Esophagus muscularis mucosa (tissue), 4 donors: ENCODE measurements at regions not wholly inside any gene's neighbourhood (a gene's known extent, or its start where the extent isn't known, plus 50 kb on each side); places are given as distances from the start of the nearest gene placed in this dataset.

Experiments
- DNase-seq: peaks from one replicate; pipeline ENCODE4 v3.0.0-alpha.2; 2017; ENCODE audit errors: extremely low spot score
- H3K27ac ChIP-seq, 4 donors: fragments of 200-600 bp; sonication (generic); replicated peaks in 1 of 4; 1 replicate in 3 of 4; 2 replicates in 1 of 4; pipeline ENCODE4 v1.5.1; 2016 to 2019; ENCODE audit warnings: mild to moderate bottlenecking in 1 of 4
- H3K27me3 ChIP-seq, 4 donors: fragments of 200-600 bp; sonication (generic); one replicate each; pipeline versions ENCODE4 v1.5.1 to v1.6.0; 2016 to 2019
- H3K36me3 ChIP-seq, 4 donors: fragments of 200-600 bp; sonication (generic); one replicate each; pipeline ENCODE4 v1.5.1; 2016 to 2019
- H3K4me1 ChIP-seq, 4 donors: fragments of 200-600 bp; sonication (generic); one replicate each; pipeline ENCODE4 v1.5.1; 2016 to 2019
- H3K4me3 ChIP-seq, 4 donors: fragments of 200-600 bp; sonication (generic); 1 replicate in 2 of 4; 2 replicates in 2 of 4; pipeline ENCODE4 v1.5.1; 2016 to 2019; ENCODE audit warnings: mild to moderate bottlenecking in 4 of 4, moderate library complexity in 1 of 4
- H3K9me3 ChIP-seq, 4 donors: fragments of 200-600 bp; sonication (generic); 1 replicate in 3 of 4; 2 replicates in 1 of 4; pipeline ENCODE4 v1.5.1; 2016 to 2019
- EP300 ChIP-seq: sonication (generic); formaldehyde crosslinking; IDR thresholded peaks from one replicate; pipeline ENCODE4 v1.6.1; 2017; ENCODE audit warnings: antibody characterized with exemption
- POLR2A ChIP-seq: fragments of 450-650 bp; IDR thresholded peaks from one replicate; pipeline ENCODE4 v1.6.1; 2017; ENCODE audit warnings: antibody characterized with exemption, moderate library complexity, mild to moderate bottlenecking, low read depth
- POLR2AphosphoS5 ChIP-seq, 2 donors: sonication (generic); formaldehyde crosslinking; IDR thresholded peaks; one replicate each; pipeline ENCODE4 v1.6.1; 2017; ENCODE audit warnings: antibody characterized with exemption in 2 of 2
- WGBS: methylation state at CpG from one replicate; pipeline ENCODE4 v1.1.5; 2018; 5-methylcytosine and 5-hydroxymethylcytosine counted together
- intact Hi-C: fragments of 100-400 bp; cut with DNase I; formaldehyde crosslinking; loops from one replicate; pipeline ENCODE4 v1.15.1; 2023
- TF ChIP-seq, protein P1 (sequence below), 3 experiments: fragments of 200-600 bp in 2 of 3; fragments of 450-650 bp in 1 of 3; sonication (generic) in 2 of 3; IDR thresholded peaks; one replicate each; pipeline ENCODE4 v1.5.1; 2017 to 2019; ENCODE audit warnings: antibody characterized with exemption in 3 of 3, mild to moderate bottlenecking in 2 of 3, moderate library complexity in 1 of 3

DNA sequence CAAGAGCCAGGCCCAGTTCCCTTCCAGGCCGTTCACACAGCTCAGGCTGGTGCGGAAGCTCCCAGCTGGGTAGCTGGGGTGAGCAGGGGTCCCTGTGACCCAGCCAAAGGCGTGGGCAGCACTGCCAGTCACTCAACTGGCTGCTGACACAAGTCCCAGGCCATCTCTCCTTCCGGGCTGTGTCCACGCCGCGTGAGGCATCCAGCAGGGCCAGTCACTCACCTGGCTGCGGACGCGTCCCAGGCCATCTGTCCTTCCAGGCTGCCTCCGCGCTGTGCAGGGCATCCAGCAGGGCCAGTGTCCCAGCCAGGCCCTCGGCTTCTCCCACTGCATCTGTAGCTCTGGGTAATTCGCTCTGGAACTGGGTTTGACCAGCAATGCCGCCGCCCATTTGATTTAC lies 184.2 kb downstream of the BRD1 start:
- Histone ChIP-seq H3K36me3 (peaks cover 0 to 5% (median 0%) of the 10 kb centered on the region in 4 donors), H3K27me3 (peaks cover 0 to 42% (median 0%) of the 10 kb centered on the region in 4 donors), H3K4me1 (peaks cover 0 to 4% (median 0%) of the 10 kb centered on the region in 4 donors), H3K9me3 (no peaks in the 10 kb centered on the region), H3K27ac (no peak overlapping the region), H3K4me3 (no peak overlapping the region)
- intact Hi-C loops, result no loop called here
- 88% methylated on average over 12 of the region's 16 CpGs for WGBS
- DNase-seq, result no peak
- no peak for TF ChIP-seq EP300
- TF ChIP-seq POLR2AphosphoS5 (IDR thresholded peaks at IDR 0.05), result no peak
- no peak for TF ChIP-seq POLR2A
- TF ChIP-seq, protein P1, sequence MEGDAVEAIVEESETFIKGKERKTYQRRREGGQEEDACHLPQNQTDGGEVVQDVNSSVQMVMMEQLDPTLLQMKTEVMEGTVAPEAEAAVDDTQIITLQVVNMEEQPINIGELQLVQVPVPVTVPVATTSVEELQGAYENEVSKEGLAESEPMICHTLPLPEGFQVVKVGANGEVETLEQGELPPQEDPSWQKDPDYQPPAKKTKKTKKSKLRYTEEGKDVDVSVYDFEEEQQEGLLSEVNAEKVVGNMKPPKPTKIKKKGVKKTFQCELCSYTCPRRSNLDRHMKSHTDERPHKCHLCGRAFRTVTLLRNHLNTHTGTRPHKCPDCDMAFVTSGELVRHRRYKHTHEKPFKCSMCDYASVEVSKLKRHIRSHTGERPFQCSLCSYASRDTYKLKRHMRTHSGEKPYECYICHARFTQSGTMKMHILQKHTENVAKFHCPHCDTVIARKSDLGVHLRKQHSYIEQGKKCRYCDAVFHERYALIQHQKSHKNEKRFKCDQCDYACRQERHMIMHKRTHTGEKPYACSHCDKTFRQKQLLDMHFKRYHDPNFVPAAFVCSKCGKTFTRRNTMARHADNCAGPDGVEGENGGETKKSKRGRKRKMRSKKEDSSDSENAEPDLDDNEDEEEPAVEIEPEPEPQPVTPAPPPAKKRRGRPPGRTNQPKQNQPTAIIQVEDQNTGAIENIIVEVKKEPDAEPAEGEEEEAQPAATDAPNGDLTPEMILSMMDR (IDR thresholded peaks at IDR 0.05), result no peak

DNA sequence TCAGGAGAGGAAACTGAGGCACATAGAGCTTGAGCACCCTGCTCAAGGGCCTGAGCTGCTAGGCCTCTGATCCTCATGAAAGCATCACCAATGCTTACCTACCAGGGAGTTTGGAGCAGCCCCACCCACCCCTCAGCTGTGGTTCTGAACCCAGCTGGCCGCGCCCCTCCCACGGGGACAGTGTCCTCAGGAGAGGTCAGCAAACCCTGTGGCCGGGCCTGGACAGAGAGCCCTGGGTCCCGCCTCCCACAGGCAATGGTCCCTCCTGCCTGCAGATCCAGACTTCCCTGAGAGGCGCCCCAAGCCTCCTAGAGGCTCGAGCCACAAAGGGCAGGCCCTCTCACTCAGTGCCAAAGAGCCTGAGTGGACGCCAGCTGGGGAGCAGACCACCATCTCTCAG lies 184.9 kb downstream of the BRD1 start:
- whole genome bisulfite sequencing, result 92% methylated on average over 5 of the region's 8 CpGs
- Histone ChIP-seq H3K4me1 (no peaks in the 10 kb centered on the region), H3K27ac (no peak overlapping the region), H3K4me3 (no peak overlapping the region), H3K36me3 (peaks cover 0 to 5% (median 0%) of the 10 kb centered on the region in 4 donors), H3K27me3 (peaks cover 0 to 35% (median 0%) of the 10 kb centered on the region in 4 donors), H3K9me3 (no peaks in the 10 kb centered on the region)
- TF ChIP-seq POLR2A (no peak), EP300 (no peak), POLR2AphosphoS5 (IDR thresholded peaks at IDR 0.05) (no peak)
- TF ChIP-seq, protein P1 (IDR thresholded peaks at IDR 0.05), result no peak
- intact Hi-C loops, result no loop called here
- DNase-seq, result no peak

DNA sequence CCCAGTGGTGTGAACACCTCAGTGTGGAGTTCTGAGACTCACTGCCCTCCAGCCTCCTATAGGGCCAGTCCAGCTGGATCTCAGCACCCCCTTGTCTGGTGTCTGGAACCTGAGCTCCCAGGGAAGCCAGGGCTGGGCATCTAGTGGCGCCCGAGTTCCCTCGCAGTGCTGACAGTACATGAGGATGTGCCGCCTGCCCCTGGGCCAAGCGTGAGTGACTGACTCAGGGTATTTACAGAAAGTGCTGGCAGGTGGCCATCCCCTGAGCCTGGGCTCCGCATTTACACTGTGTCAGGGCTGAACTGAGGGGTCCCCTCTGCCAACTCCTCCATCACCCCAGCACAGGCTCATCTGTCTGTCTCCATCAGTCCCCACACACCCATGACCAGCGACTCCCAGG lies 185.3 kb downstream of the BRD1 start:
- H3K27ac ChIP-seq, result no peak overlapping the region
- intact Hi-C loops, result no loop called here
- H3K27me3 ChIP-seq, result peaks cover 0 to 31% (median 0%) of the 10 kb centered on the region in 4 donors
- TF ChIP-seq POLR2AphosphoS5 (IDR thresholded peaks at IDR 0.05) (no peak), POLR2A (no peak), EP300 (no peak)
- TF ChIP-seq, protein P1 (IDR thresholded peaks at IDR 0.05), result no peak
- H3K36me3 ChIP-seq, result peaks cover 0 to 5% (median 0%) of the 10 kb centered on the region in 4 donors
- no peaks in the 10 kb centered on the region for H3K9me3 ChIP-seq
- no peak overlapping the region for H3K4me3 ChIP-seq
- WGBS, result 71% methylated on average over 2 of the region's 7 CpGs
- H3K4me1 ChIP-seq, result no peaks in the 10 kb centered on the region
- DNase-seq, result no peak

DNA sequence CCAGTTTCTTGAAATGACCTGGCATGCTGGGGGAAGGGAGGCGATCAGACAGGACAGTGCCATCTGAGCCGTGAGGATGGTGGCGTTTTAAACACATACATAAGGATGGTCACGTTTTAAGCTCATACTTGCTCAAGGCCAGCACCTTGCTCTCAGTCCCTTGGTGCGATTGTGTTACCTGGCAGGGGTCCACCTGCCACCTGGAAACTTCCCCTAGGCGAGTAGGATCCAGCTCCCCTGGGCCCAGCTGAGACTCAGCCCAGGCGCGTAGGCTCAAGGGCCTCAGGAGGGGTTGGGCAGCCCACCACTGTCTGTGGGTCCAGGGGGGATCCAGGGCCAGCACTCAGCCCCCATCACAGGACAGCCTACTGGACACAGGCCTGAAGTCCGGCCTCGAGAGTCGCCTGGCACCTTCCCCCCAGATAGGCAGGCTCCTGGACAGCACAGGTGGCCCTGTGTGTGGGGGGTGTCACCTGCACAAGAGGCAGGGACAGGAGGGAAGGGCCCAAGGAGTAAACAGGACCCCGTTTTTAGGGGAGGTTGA lies 185.8 kb downstream of the BRD1 start:
- H3K4me3 ChIP-seq, result no peak overlapping the region
- H3K4me1 ChIP-seq, result no peaks in the 10 kb centered on the region
- H3K27ac ChIP-seq, result no peak overlapping the region
- DNase-seq, result no peak
- H3K36me3 ChIP-seq, result peaks cover 0 to 5% (median 0%) of the 10 kb centered on the region in 4 donors
- TF ChIP-seq, protein P1 (IDR thresholded peaks at IDR 0.05), result no peak
- TF ChIP-seq POLR2AphosphoS5 (IDR thresholded peaks at IDR 0.05) (no peak), EP300 (no peak), POLR2A (no peak)
- WGBS, result 90% methylated on average over 9 of the region's 12 CpGs
- intact Hi-C loops, result no loop called here
- no peaks in the 10 kb centered on the region for H3K9me3 ChIP-seq
- peaks cover 0 to 31% (median 0%) of the 10 kb centered on the region in 4 donors for H3K27me3 ChIP-seq
